PC-3 (cell line): ENCODE measurements at regions not wholly inside any gene's neighbourhood (a gene's known extent, or its start where the extent isn't known, plus 50 kb on each side); places are given as distances from the start of the nearest gene placed in this dataset.

ENCODE experiments used
- ATAC-seq: fragments of 200-7000 bp; cut with Tn5 transposase; 2 replicates; pipeline ENCODE4 v1.9.1; 2020; ENCODE audit warnings: mild to moderate bottlenecking, moderate library complexity
- BruUV-seq: library from RNA; stranded (reverse); fragments of 400-500 nt; replicated peaks from 2 replicates; lab custom pipeline; 2021; lab: Mats Ljungman, UMichigan
- CTCF ChIA-PET: fragments of 300-600 bp; sonication (Branson Sonifier 250); formaldehyde crosslinking; loops from one replicate; lab custom pipeline; 2022; ENCODE audit warnings: antibody characterized with exemption; lab: Charles Lee
- POLR2A ChIA-PET: fragments of 300-600 bp; sonication (Branson Sonifier 250); formaldehyde crosslinking; loops from one replicate; lab custom pipeline; 2022; ENCODE audit warnings: antibody characterized with exemption; ENCODE audit not compliant: unreplicated experiment; lab: Charles Lee
- DNase-seq: peaks from one replicate; pipeline ENCODE4 v3.0.0-alpha.2; 2015
- H2AFZ ChIP-seq: fragments of 300-600 bp; sonication (generic); 2 replicates; pipeline ENCODE4 v1.6.0; 2016; ENCODE audit warnings: antibody characterized with exemption, low read length
- H3F3A ChIP-seq: fragments of 300-600 bp; sonication (generic); one replicate; pipeline ENCODE4 v1.6.0; 2017; ENCODE audit warnings: antibody characterized with exemption, low read length, control low read depth, mild to moderate bottlenecking; ENCODE audit not compliant: unreplicated experiment
- H3K27ac ChIP-seq: fragments of 300-600 bp; sonication (generic); 2 replicates; pipeline ENCODE4 v1.5.1; 2016; ENCODE audit warnings: mild to moderate bottlenecking, low read length
- H3K27me3 ChIP-seq: fragments of 300-600 bp; sonication (generic); 2 replicates; pipeline ENCODE4 v1.6.1; 2016; ENCODE audit warnings: low read length, mixed read lengths
- H3K36me3 ChIP-seq: fragments of 300-600 bp; sonication (generic); 2 replicates; pipeline ENCODE4 v1.6.1; 2016; ENCODE audit warnings: low read depth, mixed run types, low read length, mixed read lengths
- H3K4me1 ChIP-seq: fragments of 300-600 bp; sonication (generic); 2 replicates; pipeline ENCODE4 v1.5.1; 2016; ENCODE audit warnings: low read length; ENCODE audit not compliant: insufficient read depth
- H3K4me2 ChIP-seq: fragments of 300-600 bp; sonication (generic); 2 replicates; pipeline ENCODE4 v1.6.0; 2016; ENCODE audit warnings: low read length
- H3K4me3 ChIP-seq: fragments of 300-600 bp; sonication (generic); 2 replicates; pipeline ENCODE4 v1.5.1; 2016; ENCODE audit warnings: mild to moderate bottlenecking, low read length, mixed read lengths
- H3K79me2 ChIP-seq: fragments of 300-600 bp; sonication (generic); 2 replicates; pipeline ENCODE4 v1.6.1; 2017; ENCODE audit warnings: low read length, mixed read lengths
- H3K9ac ChIP-seq: fragments of 300-600 bp; sonication (generic); 2 replicates; pipeline ENCODE4 v1.6.0; 2016; ENCODE audit warnings: mild to moderate bottlenecking, low read length
- H3K9me2 ChIP-seq: fragments of 300-600 bp; sonication (generic); replicated peaks from 2 replicates; pipeline ENCODE4 v1.6.1; 2016; ENCODE audit warnings: mixed run types, low read length, mixed read lengths
- H3K9me3 ChIP-seq: fragments of 300-600 bp; sonication (generic); 2 replicates; pipeline ENCODE4 v1.6.1; 2016; ENCODE audit warnings: low read length, mixed read lengths
- H4K20me1 ChIP-seq: fragments of 300-600 bp; sonication (generic); 2 replicates; pipeline ENCODE4 v1.6.1; 2016; ENCODE audit warnings: low read length, mixed read lengths
- EZH2 ChIP-seq: fragments of 300-600 bp; sonication (generic); IDR thresholded peaks from one replicate; pipeline ENCODE4 v1.6.1; 2017; ENCODE audit warnings: antibody characterized with exemption, mild to moderate bottlenecking, low read length; ENCODE audit not compliant: unreplicated experiment
- EZH2phosphoT487 ChIP-seq: fragments of 300-600 bp; sonication (generic); IDR thresholded peaks from 2 replicates; pipeline ENCODE4 v1.6.1; 2018; ENCODE audit warnings: mild to moderate bottlenecking, antibody characterized with exemption, low read length, borderline replicate concordance
- intact Hi-C: fragments of 100-400 bp; cut with micrococcal nuclease; formaldehyde crosslinking; loops from 2 replicates; pipeline ENCODE4 v1.9.0; 2023
- TF ChIP-seq, protein P1 (sequence below): fragments of 300-600 bp; sonication (generic); conservative IDR thresholded peaks from 2 replicates; pipeline ENCODE4 v1.5.1; 2017; ENCODE audit warnings: antibody characterized with exemption, low read depth, mild to moderate bottlenecking, low read length

DNA sequence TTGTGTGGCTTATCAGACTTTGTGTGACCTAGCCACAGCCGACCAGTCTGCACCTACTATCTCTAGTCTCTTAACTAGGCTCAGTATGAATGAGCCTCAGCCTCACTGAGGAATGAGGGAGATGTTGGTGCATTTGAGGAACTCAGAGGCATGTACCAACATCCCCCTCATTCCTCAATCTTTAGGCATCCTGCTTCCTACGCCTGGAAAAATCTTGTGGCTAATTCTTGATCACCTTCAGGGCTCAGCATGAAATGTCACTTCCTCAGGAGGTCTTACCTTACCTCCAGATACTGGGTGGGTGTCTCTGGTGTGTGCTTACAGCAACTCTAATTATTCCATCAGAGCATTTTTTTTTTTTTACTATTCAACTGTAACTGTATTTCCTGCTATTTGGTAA lies 148.8 kb upstream of the TMCC3 start:
- H3K79me2 ChIP-seq, result no peaks in the 10 kb centered on the region
- no peak for ATAC-seq
- no peak overlapping the region for H3K4me2 ChIP-seq
- no peak for DNase-seq
- no peaks in the 10 kb centered on the region for H3K36me3 ChIP-seq
- ChIA-PET POLR2A (no interaction called here), CTCF (no interaction called here)
- no peak overlapping the region for H3K9ac ChIP-seq
- 0 out of 2 replicates have a peak, but pooled peaks cover 5% of the 10 kb centered on the region for H3K27me3 ChIP-seq
- intact Hi-C loops, result no loop called here
- no peaks in the 10 kb centered on the region for H3K9me3 ChIP-seq
- H2AFZ ChIP-seq, result no peak overlapping the region
- H3K4me1 ChIP-seq, result peaks cover 11% of the 10 kb centered on the region; the same call in 1 of the 2 replicates
- no TSS peak for BruUV-seq
- TF ChIP-seq EZH2 (no peak), EZH2phosphoT487 (no peak)
- TF ChIP-seq, protein P1, sequence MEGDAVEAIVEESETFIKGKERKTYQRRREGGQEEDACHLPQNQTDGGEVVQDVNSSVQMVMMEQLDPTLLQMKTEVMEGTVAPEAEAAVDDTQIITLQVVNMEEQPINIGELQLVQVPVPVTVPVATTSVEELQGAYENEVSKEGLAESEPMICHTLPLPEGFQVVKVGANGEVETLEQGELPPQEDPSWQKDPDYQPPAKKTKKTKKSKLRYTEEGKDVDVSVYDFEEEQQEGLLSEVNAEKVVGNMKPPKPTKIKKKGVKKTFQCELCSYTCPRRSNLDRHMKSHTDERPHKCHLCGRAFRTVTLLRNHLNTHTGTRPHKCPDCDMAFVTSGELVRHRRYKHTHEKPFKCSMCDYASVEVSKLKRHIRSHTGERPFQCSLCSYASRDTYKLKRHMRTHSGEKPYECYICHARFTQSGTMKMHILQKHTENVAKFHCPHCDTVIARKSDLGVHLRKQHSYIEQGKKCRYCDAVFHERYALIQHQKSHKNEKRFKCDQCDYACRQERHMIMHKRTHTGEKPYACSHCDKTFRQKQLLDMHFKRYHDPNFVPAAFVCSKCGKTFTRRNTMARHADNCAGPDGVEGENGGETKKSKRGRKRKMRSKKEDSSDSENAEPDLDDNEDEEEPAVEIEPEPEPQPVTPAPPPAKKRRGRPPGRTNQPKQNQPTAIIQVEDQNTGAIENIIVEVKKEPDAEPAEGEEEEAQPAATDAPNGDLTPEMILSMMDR, result no peak
- H3F3A ChIP-seq, result no peaks in the 10 kb centered on the region
- no peak overlapping the region for H3K27ac ChIP-seq
- no peak overlapping the region for H3K4me3 ChIP-seq
- H3K9me2 ChIP-seq, result no peaks in the 10 kb centered on the region
- no peaks in the 10 kb centered on the region for H4K20me1 ChIP-seq

DNA sequence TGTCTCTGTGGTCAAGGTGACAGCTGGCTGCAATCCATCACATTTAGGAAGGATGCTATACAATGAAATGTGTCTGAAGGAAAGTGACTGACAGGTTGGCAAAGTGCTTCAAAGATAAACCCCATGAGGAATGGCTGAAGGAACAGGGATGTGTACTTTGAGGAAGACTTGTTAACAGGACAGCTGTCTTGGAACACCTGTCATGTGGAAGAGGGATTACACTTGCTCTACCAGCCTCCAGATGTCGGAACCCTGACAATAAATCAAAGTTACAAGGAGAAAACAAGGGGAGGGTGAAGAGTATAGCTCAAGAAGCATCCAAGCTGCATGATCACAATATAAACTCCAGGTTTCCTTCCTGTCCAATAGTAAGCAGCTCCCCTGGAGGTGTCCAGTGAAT lies 147.8 kb upstream of the TMCC3 start:
- Histone ChIP-seq H3K27ac (no peak overlapping the region), H2AFZ (no peak overlapping the region), H3K79me2 (no peaks in the 10 kb centered on the region), H3K4me1 (peaks cover 11% of the 10 kb centered on the region; the same call in 1 of the 2 replicates), H3K9me2 (no peaks in the 10 kb centered on the region), H3F3A (no peaks in the 10 kb centered on the region), H4K20me1 (no peaks in the 10 kb centered on the region), H3K9me3 (no peaks in the 10 kb centered on the region), H3K4me3 (no peak overlapping the region), H3K27me3 (no peaks in the 10 kb centered on the region), H3K9ac (no peak overlapping the region), H3K36me3 (no peaks in the 10 kb centered on the region), H3K4me2 (no peak overlapping the region)
- ATAC-seq (no peak), DNase-seq (no peak)
- ChIA-PET POLR2A (no interaction called here), CTCF (no interaction called here)
- intact Hi-C loops, result no loop called here
- no TSS peak for BruUV-seq
- TF ChIP-seq EZH2, result no peak
- TF ChIP-seq, protein P1, result no peak
- no peak for TF ChIP-seq EZH2phosphoT487

DNA sequence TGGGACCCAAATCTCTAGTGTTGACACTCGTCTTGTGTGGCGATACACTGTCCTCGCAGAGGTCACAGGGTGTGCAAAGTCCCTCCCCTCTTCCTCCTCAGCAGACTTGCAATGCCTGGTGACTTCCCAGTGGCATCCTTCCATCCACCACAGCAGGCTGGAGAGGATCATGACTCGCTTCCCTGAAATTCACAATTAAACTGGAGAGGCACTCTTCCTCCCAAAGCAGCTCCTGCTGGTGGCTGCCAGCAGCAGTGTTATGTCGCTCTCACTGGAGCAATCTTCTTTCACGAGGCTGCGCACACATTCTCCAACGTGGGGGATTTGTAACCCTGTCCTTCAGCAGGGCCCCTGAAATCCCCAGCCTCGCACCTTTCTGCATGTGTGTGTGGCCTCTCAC lies 145.2 kb upstream of the TMCC3 start:
- H3K9ac ChIP-seq, result no peak overlapping the region
- peak overlapping the region; percentile 46 for H3K4me2 ChIP-seq
- H3K4me3 ChIP-seq, result no peak overlapping the region
- peak overlapping the region; percentile 50; the same call in 1 of the 2 replicates for H2AFZ ChIP-seq
- ChIA-PET CTCF (interaction anchor here (0.6 kb wide), 1 partner anchor 80 kb away, joined by 4 read pairs; no protein-coding TSS in a partner anchor), POLR2A (interaction anchor here (0.5 kb wide), 1 partner anchor 187 kb away, joined by 6 read pairs; no protein-coding TSS in a partner anchor)
- H3K9me2 ChIP-seq, result no peaks in the 10 kb centered on the region
- H3K36me3 ChIP-seq, result no peaks in the 10 kb centered on the region
- no peaks in the 10 kb centered on the region for H3K27me3 ChIP-seq
- intact Hi-C loops, result no loop called here
- H3K9me3 ChIP-seq, result no peaks in the 10 kb centered on the region
- DNase-seq (peak; percentile 81), ATAC-seq (peak; percentile 99)
- no peaks in the 10 kb centered on the region for H3F3A ChIP-seq
- H3K4me1 ChIP-seq, result peaks cover 11% of the 10 kb centered on the region; the same call in 1 of the 2 replicates
- H3K27ac ChIP-seq, result no peak overlapping the region
- no peaks in the 10 kb centered on the region for H4K20me1 ChIP-seq
- TF ChIP-seq, protein P1, result peak; percentile 37; the same call in 1 of the 2 replicates
- TF ChIP-seq EZH2, result no peak
- H3K79me2 ChIP-seq, result no peaks in the 10 kb centered on the region
- no TSS peak for BruUV-seq
